ENCODE measurements at regions not wholly inside any gene's neighbourhood (a gene's known extent, or its start where the extent isn't known, plus 50 kb on each side); places are given as distances from the start of the nearest gene placed in this dataset.

DNA sequence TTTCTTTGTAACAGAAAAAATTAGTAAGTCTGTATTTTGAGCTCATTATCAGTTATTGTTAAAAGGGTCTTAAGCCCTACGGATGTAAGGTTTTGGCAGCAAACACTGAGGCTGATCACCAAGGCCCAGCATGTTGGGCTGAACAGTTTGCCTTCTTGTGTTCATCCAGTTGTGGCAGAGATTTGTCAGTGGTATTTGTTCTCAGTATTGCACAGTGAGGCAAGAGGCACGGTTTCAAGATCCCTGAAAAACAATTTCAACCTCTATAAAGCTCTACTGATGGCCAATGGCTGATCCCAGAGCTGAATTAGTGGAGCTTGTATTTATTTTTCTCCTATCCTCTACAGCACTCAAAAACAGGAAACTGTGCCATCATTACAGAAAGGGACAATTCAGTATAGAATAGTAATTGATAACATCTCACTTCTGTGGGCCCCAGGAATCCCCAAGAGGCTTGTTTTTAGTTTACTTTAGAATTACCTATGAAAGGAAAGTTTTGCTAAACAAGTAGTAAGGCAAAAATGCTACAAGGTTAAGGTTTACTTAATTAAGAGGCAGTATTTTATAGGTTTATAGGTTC is 191.8 kb upstream of the RAB4A start:
- 58% methylated on average over 2 of the region's 2 CpGs for WGBS
- no peaks in the 10 kb centered on the region for H3K4me1 ChIP-seq (replicated peaks)
- TF ChIP-seq POLR2AphosphoS5 (IDR thresholded peaks at IDR 0.05): no peak
- TF ChIP-seq POLR2A (IDR thresholded peaks at IDR 0.05): no peak
- TF ChIP-seq, protein P1, sequence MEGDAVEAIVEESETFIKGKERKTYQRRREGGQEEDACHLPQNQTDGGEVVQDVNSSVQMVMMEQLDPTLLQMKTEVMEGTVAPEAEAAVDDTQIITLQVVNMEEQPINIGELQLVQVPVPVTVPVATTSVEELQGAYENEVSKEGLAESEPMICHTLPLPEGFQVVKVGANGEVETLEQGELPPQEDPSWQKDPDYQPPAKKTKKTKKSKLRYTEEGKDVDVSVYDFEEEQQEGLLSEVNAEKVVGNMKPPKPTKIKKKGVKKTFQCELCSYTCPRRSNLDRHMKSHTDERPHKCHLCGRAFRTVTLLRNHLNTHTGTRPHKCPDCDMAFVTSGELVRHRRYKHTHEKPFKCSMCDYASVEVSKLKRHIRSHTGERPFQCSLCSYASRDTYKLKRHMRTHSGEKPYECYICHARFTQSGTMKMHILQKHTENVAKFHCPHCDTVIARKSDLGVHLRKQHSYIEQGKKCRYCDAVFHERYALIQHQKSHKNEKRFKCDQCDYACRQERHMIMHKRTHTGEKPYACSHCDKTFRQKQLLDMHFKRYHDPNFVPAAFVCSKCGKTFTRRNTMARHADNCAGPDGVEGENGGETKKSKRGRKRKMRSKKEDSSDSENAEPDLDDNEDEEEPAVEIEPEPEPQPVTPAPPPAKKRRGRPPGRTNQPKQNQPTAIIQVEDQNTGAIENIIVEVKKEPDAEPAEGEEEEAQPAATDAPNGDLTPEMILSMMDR (IDR thresholded peaks at IDR 0.05): no peak
- H3K9me3 ChIP-seq: no peaks in the 10 kb centered on the region
- intact Hi-C loops (cut with DNase I): no loop called here
- H3K27me3 ChIP-seq (replicated peaks; ENCODE audit: insufficient read depth): no peaks in the 10 kb centered on the region
- DNase-seq (ENCODE audit: low spot score): no peak
- no peak overlapping the region for H3K27ac ChIP-seq
- H3K4me3 ChIP-seq: no peak overlapping the region
- H3K36me3 ChIP-seq: no peaks in the 10 kb centered on the region

DNA sequence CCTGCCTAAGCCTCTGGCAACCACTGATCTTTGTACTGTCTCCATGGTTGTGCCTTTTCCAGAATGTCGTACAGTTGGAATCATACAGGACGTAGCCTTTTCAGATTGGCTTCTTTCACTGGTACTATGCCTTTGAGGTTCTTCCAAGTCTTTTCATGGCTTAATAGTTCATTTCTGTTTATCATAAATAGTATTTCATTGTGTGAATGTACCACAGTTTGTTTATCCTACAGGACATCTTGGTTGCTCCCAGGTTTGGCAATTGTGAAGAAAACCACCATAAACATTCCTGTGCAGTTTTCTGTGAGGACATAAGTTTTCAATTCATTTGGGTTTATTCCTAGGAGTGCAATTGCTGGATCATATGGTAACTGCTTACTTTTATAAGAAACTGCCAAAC is 190.6 kb upstream of the RAB4A start:
- H3K27ac ChIP-seq: no peak overlapping the region
- no peaks in the 10 kb centered on the region for H3K9me3 ChIP-seq
- H3K4me1 ChIP-seq (replicated peaks): no peaks in the 10 kb centered on the region
- no peaks in the 10 kb centered on the region for H3K36me3 ChIP-seq
- no peak overlapping the region for H3K4me3 ChIP-seq
- WGBS: 39% methylated on average over 2 of the region's 2 CpGs
- DNase-seq (ENCODE audit: low spot score): no peak
- intact Hi-C loops (cut with DNase I): no loop called here
- TF ChIP-seq, protein P1 (IDR thresholded peaks at IDR 0.05): no peak
- TF ChIP-seq POLR2A (IDR thresholded peaks at IDR 0.05) (no peak), POLR2AphosphoS5 (IDR thresholded peaks at IDR 0.05) (no peak)
- no peaks in the 10 kb centered on the region for H3K27me3 ChIP-seq (replicated peaks; ENCODE audit: insufficient read depth)

DNA sequence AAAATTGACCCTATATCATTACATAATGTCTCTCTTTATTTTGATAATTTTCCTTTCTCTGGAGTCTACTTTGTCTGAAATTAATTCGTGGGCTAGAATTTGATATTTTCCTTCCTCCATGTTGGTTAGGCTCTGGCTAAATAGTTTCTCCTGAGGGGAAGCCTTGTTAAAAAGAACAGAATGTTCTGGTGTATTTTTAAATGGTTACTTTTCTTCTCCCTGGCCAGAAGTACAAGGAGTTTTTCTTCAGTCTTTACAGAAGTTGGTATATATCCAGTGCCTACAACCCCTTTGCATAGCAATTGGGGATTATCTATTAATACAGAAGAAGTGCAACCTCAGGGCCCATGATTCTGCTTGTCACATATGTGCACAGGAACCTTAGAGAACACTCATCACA is 185.6 kb upstream of the RAB4A start:
- Histone ChIP-seq H3K36me3 (no peaks in the 10 kb centered on the region), H3K4me3 (no peak overlapping the region), H3K27ac (peak overlapping the region in 1 of 2 donors; percentile 5), H3K9me3 (no peaks in the 10 kb centered on the region), H3K4me1 (replicated peaks) (no peaks in the 10 kb centered on the region), H3K27me3 (replicated peaks; ENCODE audit: insufficient read depth) (no peaks in the 10 kb centered on the region)
- DNase-seq (ENCODE audit: low spot score): no peak
- intact Hi-C loops (cut with DNase I): no loop called here
- TF ChIP-seq POLR2AphosphoS5 (IDR thresholded peaks at IDR 0.05) (peak; percentile 54), POLR2A (IDR thresholded peaks at IDR 0.05) (no peak)
- 43% methylated on average over 1 of the region's 1 CpG for WGBS

DNA sequence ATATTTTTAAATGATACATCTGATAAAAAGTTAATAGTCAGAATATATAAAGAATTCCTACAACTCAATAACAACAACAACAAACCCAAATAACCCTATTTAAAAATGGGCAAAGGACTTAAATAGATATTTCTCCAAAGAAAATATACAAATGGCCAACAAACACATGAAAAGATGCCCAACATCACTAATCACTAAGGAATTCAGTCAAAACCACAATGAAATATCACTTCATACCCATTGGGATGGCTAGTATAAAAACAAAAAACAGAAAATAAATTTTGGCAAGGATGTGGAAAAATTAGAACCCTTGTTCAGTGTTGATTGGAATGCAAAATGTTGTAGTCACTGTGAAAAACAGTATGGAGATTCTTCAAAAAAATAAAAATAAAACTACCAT is 184.8 kb upstream of the RAB4A start:
- no peaks in the 10 kb centered on the region for H3K36me3 ChIP-seq
- H3K27me3 ChIP-seq (replicated peaks; ENCODE audit: insufficient read depth): no peaks in the 10 kb centered on the region
- TF ChIP-seq POLR2A (IDR thresholded peaks at IDR 0.05): no peak
- no peak for TF ChIP-seq POLR2AphosphoS5 (IDR thresholded peaks at IDR 0.05)
- TF ChIP-seq, protein P1 (IDR thresholded peaks at IDR 0.05): no peak
- no peak overlapping the region for H3K27ac ChIP-seq
- no peak for DNase-seq (ENCODE audit: low spot score)
- H3K4me3 ChIP-seq: no peak overlapping the region
- no peaks in the 10 kb centered on the region for H3K9me3 ChIP-seq
- intact Hi-C loops (cut with DNase I): no loop called here
- no peaks in the 10 kb centered on the region for H3K4me1 ChIP-seq (replicated peaks)

DNA sequence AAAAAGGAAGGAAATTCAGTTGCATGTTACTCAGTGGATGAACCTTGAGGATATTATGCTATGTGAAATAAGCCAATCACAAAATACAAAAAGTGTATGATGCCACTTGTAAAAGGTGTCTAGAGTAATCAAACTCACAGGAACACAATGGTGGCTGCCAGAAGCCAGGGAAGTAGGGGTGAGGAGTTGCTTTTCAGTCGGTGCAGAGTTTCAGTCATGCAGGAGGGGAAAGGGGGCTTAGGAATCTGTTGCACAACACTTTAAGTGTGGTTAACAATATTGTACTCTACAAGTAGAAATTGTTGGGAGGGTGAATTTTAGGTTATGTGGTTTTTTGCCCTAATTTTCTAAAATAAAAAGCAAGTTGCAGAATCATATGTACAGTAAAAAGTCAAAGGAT is 184.2 kb upstream of the RAB4A start:
- H3K4me1 ChIP-seq (replicated peaks): no peaks in the 10 kb centered on the region
- no peaks in the 10 kb centered on the region for H3K36me3 ChIP-seq
- no peak overlapping the region for H3K27ac ChIP-seq
- 24% methylated on average over 1 of the region's 1 CpG for WGBS
- TF ChIP-seq, protein P1 (IDR thresholded peaks at IDR 0.05): no peak
- no peak for TF ChIP-seq POLR2AphosphoS5 (IDR thresholded peaks at IDR 0.05)
- TF ChIP-seq POLR2A (IDR thresholded peaks at IDR 0.05): no peak
- H3K4me3 ChIP-seq: no peak overlapping the region
- no peaks in the 10 kb centered on the region for H3K27me3 ChIP-seq (replicated peaks; ENCODE audit: insufficient read depth)
- DNase-seq (ENCODE audit: low spot score): no peak
- intact Hi-C loops (cut with DNase I): no loop called here
- no peaks in the 10 kb centered on the region for H3K9me3 ChIP-seq

Measured in prostate gland (tissue), 2 donors.